HG03064 (cell line): ENCODE measurements at regions not wholly inside any gene's neighbourhood (a gene's known extent, or its start where the extent isn't known, plus 50 kb on each side); places are given as distances from the start of the nearest gene placed in this dataset.

Experiments
- ATAC-seq: cut with Tn5 transposase; IDR thresholded peaks from one replicate; pipeline ENCODE4 v1.9.1; 2021; ENCODE audit warnings: low read depth; ENCODE audit not compliant: unreplicated experiment

GRCh38 chr14:54170301-54170700 is 213.7 kb upstream of the BMP4 start:
- ATAC-seq = no peak

- no peak for ATAC-seq
These were observed 215.5 kb upstream of the BMP4 start for GRCh38 chr14:54172114-54172513.

GRCh38 chr14:54172562-54172961 is 215.9 kb upstream of the BMP4 start:
- no peak for ATAC-seq

GRCh38 chr14:54173802-54174201 is 217.2 kb upstream of the BMP4 start:
- no peak for ATAC-seq

- ATAC-seq = no peak
These were observed 217.8 kb upstream of the BMP4 start for GRCh38 chr14:54174457-54174856.

- ATAC-seq = no peak
These were observed 218.8 kb upstream of the BMP4 start for GRCh38 chr14:54175298-54175942.

- ATAC-seq = no peak
These were observed 219.8 kb upstream of the CDKN3 start for GRCh38 chr14:54177019-54177418.

- ATAC-seq = no peak
These were observed 218.9 kb upstream of the CDKN3 start for GRCh38 chr14:54177641-54178621.

- ATAC-seq = no peak
These were observed 214.3 kb upstream of the CDKN3 start for GRCh38 chr14:54182419-54183045.

GRCh38 chr14:54186821-54187763 is 209.7 kb upstream of the CDKN3 start:
- no peak for ATAC-seq

- ATAC-seq = no peak
These were observed 208.6 kb upstream of the CDKN3 start for GRCh38 chr14:54188064-54188666.

GRCh38 chr14:54189333-54189732 is 207.5 kb upstream of the CDKN3 start:
- no peak for ATAC-seq

- ATAC-seq = no peak
These were observed 207.0 kb upstream of the CDKN3 start for GRCh38 chr14:54189748-54190354.

GRCh38 chr14:54191846-54192245 is 205.0 kb upstream of the CDKN3 start:
- no peak for ATAC-seq

- ATAC-seq = no peak
These were observed 204.2 kb upstream of the CDKN3 start for GRCh38 chr14:54192610-54193009.

- ATAC-seq = no peak
These were observed 202.9 kb upstream of the CDKN3 start for GRCh38 chr14:54193871-54194270.

GRCh38 chr14:54194501-54194900 is 202.3 kb upstream of the CDKN3 start:
- ATAC-seq = no peak

- ATAC-seq = no peak
These were observed 199.4 kb upstream of the CDKN3 start for GRCh38 chr14:54197369-54197768.

GRCh38 chr14:54200726-54201125 is 196.1 kb upstream of the CDKN3 start:
- ATAC-seq = no peak
